RWPE2 (cell line): ENCODE measurements at regions not wholly inside any gene's neighbourhood (a gene's known extent, or its start where the extent isn't known, plus 50 kb on each side); places are given as distances from the start of the nearest gene placed in this dataset.

Experiments
- ATAC-seq: fragments of 200-7000 bp; cut with Tn5 transposase; 3 replicates; pipeline ENCODE4 v1.9.1; 2021; ENCODE audit warnings: low read depth
- DNase-seq: peaks from one replicate; pipeline ENCODE4 v3.0.0-alpha.2; 2020; ENCODE audit warnings: low spot score
- H3K27ac ChIP-seq: fragments of 450-650 bp; 2 replicates; pipeline ENCODE4 v1.5.1; 2017; ENCODE audit warnings: mild to moderate bottlenecking; ENCODE audit not compliant: poor library complexity, severe bottlenecking
- H3K27me3 ChIP-seq: fragments of 250-450 bp; sonication (Bioruptor Pico); 2 replicates; pipeline ENCODE4 v1.5.1; 2021; ENCODE audit warnings: mild to moderate bottlenecking, moderate library complexity; ENCODE audit not compliant: insufficient read depth, poor library complexity, severe bottlenecking
- H3K36me3 ChIP-seq: fragments of 250-450 bp; sonication (Bioruptor Pico); 2 replicates; pipeline ENCODE4 v1.5.1; 2020; ENCODE audit warnings: low read depth, mild to moderate bottlenecking, moderate library complexity
- H3K4me1 ChIP-seq: fragments of 250-450 bp; sonication (Bioruptor Pico); 2 replicates; pipeline ENCODE4 v1.5.1; 2021; ENCODE audit warnings: mild to moderate bottlenecking, moderate library complexity; ENCODE audit not compliant: insufficient read depth, poor library complexity, severe bottlenecking
- H3K4me3 ChIP-seq: fragments of 250-450 bp; sonication (Bioruptor Pico); 2 replicates; pipeline ENCODE4 v1.5.1; 2021; ENCODE audit warnings: mild to moderate bottlenecking, moderate library complexity; ENCODE audit not compliant: severe bottlenecking
- H3K9me3 ChIP-seq: fragments of 250-450 bp; sonication (Bioruptor Pico); 2 replicates; pipeline ENCODE4 v1.5.1; 2021; ENCODE audit warnings: mild to moderate bottlenecking, moderate library complexity; ENCODE audit not compliant: severe bottlenecking
- TF ChIP-seq, protein P1 (sequence below): fragments of 450-650 bp; IDR thresholded peaks from one replicate; pipeline ENCODE4 v1.5.1; 2017; ENCODE audit warnings: mild to moderate bottlenecking, moderate library complexity; ENCODE audit not compliant: poor library complexity, severe bottlenecking

DNA sequence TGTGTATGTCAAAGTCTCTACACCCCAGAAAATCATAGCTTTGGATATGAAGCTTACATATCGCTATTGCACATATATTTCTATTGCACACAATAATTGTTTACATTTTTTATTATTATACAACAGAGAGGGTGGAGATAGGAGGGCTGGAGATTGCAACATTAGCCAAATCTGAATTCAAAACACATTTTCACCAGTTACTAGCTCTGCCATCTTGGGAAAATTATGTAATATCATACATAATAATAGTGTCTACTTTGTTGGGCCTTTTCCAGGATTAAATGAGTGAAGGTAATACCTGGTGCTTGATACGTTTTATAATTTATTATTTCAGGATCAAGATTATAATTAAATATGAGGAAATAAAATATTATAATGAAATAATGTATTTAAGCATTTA, 507.4 kb upstream of the TBX3 start:
- ATAC-seq (no peak), DNase-seq (no peak)
- H3K36me3 ChIP-seq: no peaks in the 10 kb centered on the region
- no peaks in the 10 kb centered on the region for H3K27me3 ChIP-seq
- H3K4me1 ChIP-seq: no peaks in the 10 kb centered on the region
- H3K4me3 ChIP-seq: no peak overlapping the region
- no peak overlapping the region for H3K27ac ChIP-seq
- TF ChIP-seq, protein P1, sequence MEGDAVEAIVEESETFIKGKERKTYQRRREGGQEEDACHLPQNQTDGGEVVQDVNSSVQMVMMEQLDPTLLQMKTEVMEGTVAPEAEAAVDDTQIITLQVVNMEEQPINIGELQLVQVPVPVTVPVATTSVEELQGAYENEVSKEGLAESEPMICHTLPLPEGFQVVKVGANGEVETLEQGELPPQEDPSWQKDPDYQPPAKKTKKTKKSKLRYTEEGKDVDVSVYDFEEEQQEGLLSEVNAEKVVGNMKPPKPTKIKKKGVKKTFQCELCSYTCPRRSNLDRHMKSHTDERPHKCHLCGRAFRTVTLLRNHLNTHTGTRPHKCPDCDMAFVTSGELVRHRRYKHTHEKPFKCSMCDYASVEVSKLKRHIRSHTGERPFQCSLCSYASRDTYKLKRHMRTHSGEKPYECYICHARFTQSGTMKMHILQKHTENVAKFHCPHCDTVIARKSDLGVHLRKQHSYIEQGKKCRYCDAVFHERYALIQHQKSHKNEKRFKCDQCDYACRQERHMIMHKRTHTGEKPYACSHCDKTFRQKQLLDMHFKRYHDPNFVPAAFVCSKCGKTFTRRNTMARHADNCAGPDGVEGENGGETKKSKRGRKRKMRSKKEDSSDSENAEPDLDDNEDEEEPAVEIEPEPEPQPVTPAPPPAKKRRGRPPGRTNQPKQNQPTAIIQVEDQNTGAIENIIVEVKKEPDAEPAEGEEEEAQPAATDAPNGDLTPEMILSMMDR: no peak
- H3K9me3 ChIP-seq: no peaks in the 10 kb centered on the region

DNA sequence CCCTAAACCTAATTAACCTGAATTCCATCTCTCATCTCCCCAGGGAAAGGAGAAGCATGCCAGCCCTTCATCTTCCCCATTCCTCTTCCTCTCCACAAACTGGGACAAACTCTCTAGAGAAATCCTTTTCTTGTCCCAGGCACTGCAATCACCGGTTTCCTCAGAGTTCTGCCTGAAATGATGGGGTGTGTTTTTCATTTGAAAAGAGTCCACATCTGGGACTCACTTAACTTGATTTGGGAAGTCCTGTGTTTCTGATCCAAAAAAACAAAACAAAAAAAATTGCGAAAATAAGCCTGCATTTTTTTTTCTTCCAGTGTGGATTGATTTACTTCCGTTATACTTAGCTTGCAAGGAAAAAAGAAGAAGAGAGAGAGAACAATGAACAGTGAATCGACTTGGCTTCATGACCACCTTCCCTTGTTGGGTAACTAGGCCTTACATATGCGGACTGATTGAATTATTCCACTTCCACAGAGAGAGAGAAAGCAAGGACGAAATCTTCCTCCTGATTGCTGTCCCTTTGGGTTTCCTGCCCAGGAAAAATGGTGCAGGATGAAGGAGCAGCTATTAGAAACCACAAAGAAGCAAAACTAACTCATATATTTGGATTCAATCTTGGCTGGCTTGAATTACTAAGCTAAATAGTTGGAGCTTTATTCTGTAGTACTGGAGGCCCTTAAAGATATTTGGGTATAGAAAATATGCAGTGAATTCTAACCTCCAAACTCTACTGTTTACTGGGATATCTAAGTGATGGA, 506.2 kb upstream of the TBX3 start:
- DNase-seq: no peak
- TF ChIP-seq, protein P1: no peak
- Histone ChIP-seq H3K27me3 (no peaks in the 10 kb centered on the region), H3K4me3 (no peak overlapping the region), H3K27ac (no peak overlapping the region), H3K4me1 (no peaks in the 10 kb centered on the region), H3K36me3 (no peaks in the 10 kb centered on the region), H3K9me3 (no peaks in the 10 kb centered on the region)
- ATAC-seq: no peak

DNA sequence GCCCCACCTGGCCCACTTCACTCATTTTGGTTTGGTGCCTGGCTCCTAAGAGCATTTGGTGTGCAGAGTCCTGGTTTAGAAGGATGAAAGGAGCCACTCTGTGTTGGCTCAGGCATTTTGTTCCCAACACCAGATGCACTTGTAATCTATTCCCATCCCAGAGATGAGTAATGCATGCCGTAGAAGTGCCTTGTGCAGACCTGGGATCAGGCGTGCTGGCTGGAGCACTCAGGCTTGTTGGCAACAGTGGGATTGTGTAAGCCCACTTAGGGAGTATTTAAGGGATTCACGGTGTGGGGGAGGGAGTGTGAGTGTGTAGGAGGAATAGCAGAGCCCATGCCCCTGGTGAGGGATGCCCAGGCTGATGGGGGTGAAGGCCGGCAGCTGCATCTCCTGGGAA, 501.5 kb upstream of the TBX3 start:
- Histone ChIP-seq H3K4me1 (no peaks in the 10 kb centered on the region), H3K9me3 (no peaks in the 10 kb centered on the region), H3K4me3 (no peak overlapping the region), H3K36me3 (no peaks in the 10 kb centered on the region), H3K27ac (no peak overlapping the region), H3K27me3 (no peaks in the 10 kb centered on the region)
- TF ChIP-seq, protein P1: no peak
- DNase-seq: no peak
- ATAC-seq: no peak

DNA sequence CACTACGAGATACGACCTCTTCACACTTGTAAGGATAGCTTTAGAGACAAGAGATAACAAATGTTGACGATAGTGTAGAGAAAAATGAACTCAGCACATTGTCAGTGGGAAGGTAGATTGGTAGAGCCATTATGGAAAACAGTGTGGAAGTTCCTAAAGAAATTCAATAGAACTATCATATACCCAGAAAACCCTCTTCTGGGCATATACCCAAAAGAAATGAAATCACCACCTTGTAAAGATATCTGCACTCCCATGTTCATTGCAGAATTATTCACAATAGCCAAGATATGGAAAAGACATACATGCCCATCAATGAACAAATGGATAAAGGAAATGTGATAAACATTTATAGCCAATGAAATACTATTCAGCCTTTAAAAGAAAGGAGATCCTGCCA, 499.8 kb upstream of the TBX3 start:
- ATAC-seq: no peak
- Histone ChIP-seq H3K27me3 (no peaks in the 10 kb centered on the region), H3K9me3 (no peaks in the 10 kb centered on the region), H3K36me3 (no peaks in the 10 kb centered on the region), H3K27ac (no peak overlapping the region), H3K4me3 (no peak overlapping the region), H3K4me1 (no peaks in the 10 kb centered on the region)
- TF ChIP-seq, protein P1: no peak
- no peak for DNase-seq

DNA sequence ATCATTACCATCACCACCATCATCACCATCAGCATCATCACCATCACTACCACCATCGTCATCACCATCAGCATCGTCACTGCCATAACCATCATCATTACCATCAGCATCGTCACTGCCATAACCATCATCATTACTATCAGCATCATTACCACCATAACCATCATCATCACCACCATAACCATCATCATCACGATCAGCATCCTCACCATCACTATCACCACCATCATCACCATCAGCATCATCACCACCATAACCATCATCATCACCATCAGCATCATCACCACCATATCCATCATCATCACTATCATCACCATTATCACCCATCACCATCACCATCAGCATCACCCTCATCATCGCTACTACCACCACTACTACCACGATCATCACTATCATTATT, 493.9 kb upstream of the TBX3 start:
- Histone ChIP-seq H3K27me3 (no peaks in the 10 kb centered on the region), H3K27ac (no peak overlapping the region), H3K4me1 (no peaks in the 10 kb centered on the region), H3K4me3 (no peak overlapping the region), H3K9me3 (no peaks in the 10 kb centered on the region), H3K36me3 (no peaks in the 10 kb centered on the region)
- ATAC-seq (no peak), DNase-seq (no peak)
- TF ChIP-seq, protein P1: no peak
